ENCODE measurements at regions not wholly inside any gene's neighbourhood (a gene's known extent, or its start where the extent isn't known, plus 50 kb on each side); places are given as distances from the start of the nearest gene placed in this dataset.

DNA sequence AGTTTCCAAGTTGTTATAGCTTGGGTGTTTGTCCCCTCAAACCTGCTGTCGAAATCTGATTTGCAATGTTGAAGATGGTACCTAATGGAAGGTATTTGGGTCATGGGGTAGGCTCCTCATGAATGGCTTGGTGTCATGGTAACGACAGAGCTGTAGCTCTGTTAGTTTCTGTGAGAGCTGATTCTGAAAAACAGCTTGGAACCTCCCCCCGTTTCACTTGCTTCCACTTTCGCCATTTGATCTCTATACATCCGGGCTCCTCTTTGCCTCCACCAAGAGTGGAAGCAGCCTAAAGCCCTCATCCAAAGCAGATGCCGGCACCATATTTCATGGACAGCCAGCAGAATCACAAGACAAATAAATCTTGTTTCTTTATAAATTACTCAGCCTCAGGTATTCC lies 1035.1 kb upstream of the SLC39A10 start:
- TF ChIP-seq POLR2AphosphoS5 (IDR thresholded peaks at IDR 0.05) (no peak), POLR2A (IDR thresholded peaks at IDR 0.05) (no peak)
- TF ChIP-seq, protein P1, sequence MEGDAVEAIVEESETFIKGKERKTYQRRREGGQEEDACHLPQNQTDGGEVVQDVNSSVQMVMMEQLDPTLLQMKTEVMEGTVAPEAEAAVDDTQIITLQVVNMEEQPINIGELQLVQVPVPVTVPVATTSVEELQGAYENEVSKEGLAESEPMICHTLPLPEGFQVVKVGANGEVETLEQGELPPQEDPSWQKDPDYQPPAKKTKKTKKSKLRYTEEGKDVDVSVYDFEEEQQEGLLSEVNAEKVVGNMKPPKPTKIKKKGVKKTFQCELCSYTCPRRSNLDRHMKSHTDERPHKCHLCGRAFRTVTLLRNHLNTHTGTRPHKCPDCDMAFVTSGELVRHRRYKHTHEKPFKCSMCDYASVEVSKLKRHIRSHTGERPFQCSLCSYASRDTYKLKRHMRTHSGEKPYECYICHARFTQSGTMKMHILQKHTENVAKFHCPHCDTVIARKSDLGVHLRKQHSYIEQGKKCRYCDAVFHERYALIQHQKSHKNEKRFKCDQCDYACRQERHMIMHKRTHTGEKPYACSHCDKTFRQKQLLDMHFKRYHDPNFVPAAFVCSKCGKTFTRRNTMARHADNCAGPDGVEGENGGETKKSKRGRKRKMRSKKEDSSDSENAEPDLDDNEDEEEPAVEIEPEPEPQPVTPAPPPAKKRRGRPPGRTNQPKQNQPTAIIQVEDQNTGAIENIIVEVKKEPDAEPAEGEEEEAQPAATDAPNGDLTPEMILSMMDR (IDR thresholded peaks at IDR 0.05) = no peak
- intact Hi-C loops (cut with DNase I; ENCODE audit: low total_unique reads) = no loop called here

DNA sequence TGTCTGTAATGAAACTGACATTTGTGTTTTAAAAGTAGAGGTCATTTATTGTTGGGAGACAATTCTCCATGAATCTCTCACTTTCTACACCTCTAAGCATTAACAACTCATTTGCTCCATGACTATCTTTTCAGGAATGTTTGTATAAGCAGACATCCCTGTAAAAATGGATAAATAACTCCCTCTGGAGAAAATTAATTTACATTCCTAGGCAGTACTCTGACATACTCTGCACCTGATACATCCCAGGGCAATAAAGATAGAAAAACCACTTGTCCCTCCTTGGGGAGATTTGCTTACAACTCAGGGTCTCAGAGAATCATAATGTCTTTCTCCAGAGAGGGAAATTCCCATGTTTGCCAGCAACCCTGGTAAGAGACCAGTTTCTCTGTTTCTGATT lies 1037.7 kb upstream of the SLC39A10 start:
- H3K4me3 ChIP-seq = no peak overlapping the region
- H3K27ac ChIP-seq = no peak overlapping the region
- H3K27me3 ChIP-seq = no peaks in the 10 kb centered on the region
- no peak for DNase-seq (ENCODE audit: low spot score in 2 of 2)
- TF ChIP-seq, protein P1 (IDR thresholded peaks at IDR 0.05) = no peak
- TF ChIP-seq POLR2A (IDR thresholded peaks at IDR 0.05) (no peak), POLR2AphosphoS5 (IDR thresholded peaks at IDR 0.05) (no peak)
- intact Hi-C loops (cut with DNase I; ENCODE audit: low total_unique reads) = no loop called here
- H3K9me3 ChIP-seq = no peaks in the 10 kb centered on the region
- H3K4me1 ChIP-seq = no peaks in the 10 kb centered on the region
- H3K36me3 ChIP-seq = no peaks in the 10 kb centered on the region

More for the DNA sequence above, 1035.1 kb upstream of the SLC39A10 start:
- Histone ChIP-seq H3K27me3 (no peaks in the 10 kb centered on the region), H3K27ac (no peak overlapping the region), H3K4me3 (no peak overlapping the region), H3K9me3 (no peaks in the 10 kb centered on the region), H3K36me3 (no peaks in the 10 kb centered on the region), H3K4me1 (no peaks in the 10 kb centered on the region)
- DNase-seq (ENCODE audit: low spot score in 2 of 2) = no peak

DNA sequence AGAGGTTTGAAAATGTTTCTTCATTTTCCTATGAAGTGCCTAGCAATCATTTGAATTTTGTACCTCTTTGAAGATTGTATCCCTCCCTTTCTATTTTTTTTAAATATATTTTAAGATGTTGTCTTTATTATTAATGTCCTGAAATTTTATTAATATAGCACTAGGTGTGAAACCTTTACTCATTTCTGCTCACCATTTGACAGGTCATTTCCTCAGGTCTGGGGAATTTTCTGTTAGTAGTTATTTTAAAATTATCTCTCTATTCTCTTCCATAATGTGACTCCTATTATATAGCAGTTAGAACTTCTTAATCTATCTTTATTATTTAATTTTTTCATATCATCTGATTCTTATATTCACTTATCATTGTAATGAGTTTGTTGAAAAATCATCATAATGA lies 1038.6 kb upstream of the SLC39A10 start:
- Histone ChIP-seq H3K27me3 (no peaks in the 10 kb centered on the region), H3K9me3 (no peaks in the 10 kb centered on the region), H3K4me1 (no peaks in the 10 kb centered on the region), H3K36me3 (no peaks in the 10 kb centered on the region), H3K27ac (no peak overlapping the region), H3K4me3 (no peak overlapping the region)
- TF ChIP-seq POLR2AphosphoS5 (IDR thresholded peaks at IDR 0.05) = no peak
- TF ChIP-seq, protein P1 (IDR thresholded peaks at IDR 0.05) = no peak
- no peak for TF ChIP-seq POLR2A (IDR thresholded peaks at IDR 0.05)
- intact Hi-C loops (cut with DNase I; ENCODE audit: low total_unique reads) = no loop called here
- DNase-seq (ENCODE audit: low spot score in 2 of 2) = no peak

DNA sequence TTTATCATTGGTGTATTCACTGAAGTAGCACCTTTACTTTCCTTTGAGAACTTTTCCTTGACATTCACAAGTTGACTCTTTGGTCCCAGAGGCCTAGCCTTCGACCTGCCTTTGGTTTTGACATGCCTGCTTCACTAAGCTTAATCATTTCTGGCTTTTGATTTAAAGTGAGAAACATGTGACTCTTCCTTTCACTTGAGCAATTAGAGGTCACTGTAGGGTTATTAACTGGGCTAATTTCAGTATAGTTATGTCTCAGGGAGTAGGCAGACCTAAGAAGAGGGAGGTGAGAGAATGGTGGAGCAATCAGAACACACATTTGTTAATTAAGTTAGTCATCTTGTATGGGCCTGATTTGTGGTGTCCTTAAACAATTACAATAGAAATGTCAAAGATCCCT lies 1040.7 kb upstream of the SLC39A10 start:
- H3K36me3 ChIP-seq = no peaks in the 10 kb centered on the region
- TF ChIP-seq, protein P1 (IDR thresholded peaks at IDR 0.05) = no peak
- TF ChIP-seq POLR2AphosphoS5 (IDR thresholded peaks at IDR 0.05) (no peak), POLR2A (IDR thresholded peaks at IDR 0.05) (no peak)
- intact Hi-C loops (cut with DNase I; ENCODE audit: low total_unique reads) = no loop called here
- H3K27ac ChIP-seq = no peak overlapping the region
- H3K27me3 ChIP-seq = no peaks in the 10 kb centered on the region
- no peaks in the 10 kb centered on the region for H3K9me3 ChIP-seq
- no peaks in the 10 kb centered on the region for H3K4me1 ChIP-seq
- no peak for DNase-seq (ENCODE audit: low spot score in 2 of 2)
- H3K4me3 ChIP-seq = no peak overlapping the region

DNA sequence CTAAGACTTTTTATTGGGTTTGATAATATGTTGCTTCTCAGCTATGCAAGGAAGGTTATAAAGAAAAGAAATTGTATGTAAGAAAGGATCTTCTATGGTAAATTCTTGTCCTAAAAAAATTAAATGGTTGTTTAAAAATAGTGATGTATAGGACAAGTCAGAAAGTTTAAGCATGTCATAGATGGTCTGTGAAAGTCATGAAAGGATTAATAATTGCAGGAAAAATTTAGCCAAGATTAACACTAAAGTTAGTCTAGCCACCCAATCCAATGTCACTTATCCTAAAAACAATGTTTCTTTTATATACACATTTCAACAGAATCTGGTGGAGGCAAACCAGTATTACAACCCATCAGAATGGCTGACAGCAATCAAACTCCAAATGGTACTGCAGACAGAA lies 1046.7 kb upstream of the SLC39A10 start:
- no peak overlapping the region for H3K27ac ChIP-seq
- intact Hi-C loops (cut with DNase I; ENCODE audit: low total_unique reads) = no loop called here
- TF ChIP-seq, protein P1 (IDR thresholded peaks at IDR 0.05) = no peak
- TF ChIP-seq POLR2AphosphoS5 (IDR thresholded peaks at IDR 0.05) = no peak
- no peak for TF ChIP-seq POLR2A (IDR thresholded peaks at IDR 0.05)
- H3K36me3 ChIP-seq = no peaks in the 10 kb centered on the region
- no peaks in the 10 kb centered on the region for H3K4me1 ChIP-seq
- DNase-seq (ENCODE audit: low spot score in 2 of 2) = no peak
- no peaks in the 10 kb centered on the region for H3K27me3 ChIP-seq
- H3K4me3 ChIP-seq = no peak overlapping the region
- H3K9me3 ChIP-seq = peaks cover 2 to 25% of the 10 kb centered on the region in 2 donors

All from breast epithelium (tissue), 4 donors.